ENCODE measurements at regions not wholly inside any gene's neighbourhood (a gene's known extent, or its start where the extent isn't known, plus 50 kb on each side); places are given as distances from the start of the nearest gene placed in this dataset.

DNA sequence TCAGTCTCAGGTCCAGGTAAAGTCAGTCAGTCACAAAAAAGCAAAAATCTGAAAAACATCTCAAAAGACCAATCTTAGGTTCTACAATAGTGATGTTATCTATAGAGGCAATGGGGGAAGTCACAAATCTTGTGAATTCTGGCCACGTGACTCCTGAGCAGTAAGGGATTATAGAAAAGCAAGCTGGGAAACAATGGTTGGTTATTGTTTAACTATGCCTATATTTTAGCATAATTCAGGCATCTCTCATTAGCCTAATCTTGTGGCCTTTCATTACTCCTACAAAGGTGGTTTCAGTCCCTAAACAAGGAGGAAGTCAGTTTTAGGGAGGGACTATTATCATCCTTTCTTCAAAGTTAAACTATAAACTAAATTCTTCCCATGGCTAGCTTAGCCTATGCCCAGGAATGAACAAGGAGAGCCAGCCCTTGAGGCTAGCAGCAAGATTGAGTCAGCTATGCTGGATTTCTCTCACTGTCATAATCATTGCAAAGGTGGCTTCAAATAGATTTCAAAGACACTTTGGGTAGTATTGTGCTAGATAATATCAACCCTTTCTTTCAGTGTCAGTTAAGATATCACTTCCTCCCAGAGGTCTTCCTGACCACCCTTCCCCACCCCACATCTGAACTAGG, 56.4 kb upstream of the ITGA6 start:
- DNase-seq (no peak), ATAC-seq (no peak)
- intact Hi-C loops (cut with DNase I, micrococcal nuclease): no loop called here

DNA sequence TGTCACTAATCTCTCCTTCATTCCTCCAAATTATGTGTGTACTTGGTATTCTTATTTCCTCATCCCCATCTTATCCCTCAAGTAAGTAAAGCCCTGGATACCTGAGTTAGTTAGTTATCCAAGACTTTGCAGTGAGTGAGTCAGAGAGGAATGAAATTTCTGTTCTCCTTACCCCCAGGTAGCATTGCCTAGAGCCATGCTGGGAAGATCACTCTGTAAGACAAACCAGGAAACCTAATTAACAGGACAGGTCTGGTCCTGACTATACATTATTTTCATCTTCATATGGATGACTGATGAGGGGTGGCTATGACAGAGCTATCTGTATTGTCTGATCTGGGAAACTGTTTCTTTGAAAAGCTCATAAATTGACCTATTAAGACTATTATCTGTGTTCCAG, 55.0 kb upstream of the ITGA6 start:
- intact Hi-C loops (cut with DNase I, micrococcal nuclease): no loop called here
- DNase-seq: no peak
- no peak for ATAC-seq

- intact Hi-C loops (cut with DNase I, micrococcal nuclease): no loop called here
- DNase-seq (no peak), ATAC-seq (no peak)
Observed at GRCh38 chr2:172373076-172373475, 54.3 kb upstream of the ITGA6 start.

GRCh38 chr2:172373766-172374165, 53.6 kb upstream of the ITGA6 start:
- no peak for DNase-seq
- ATAC-seq: no peak
- intact Hi-C loops (cut with DNase I, micrococcal nuclease): no loop called here

GRCh38 chr2:172374318-172375240, 52.8 kb upstream of the ITGA6 start:
- intact Hi-C loops (cut with DNase I, micrococcal nuclease): no loop called here
- DNase-seq (no peak), ATAC-seq (peak; percentile 80)

GRCh38 chr2:172375251-172375650, 52.1 kb upstream of the ITGA6 start:
- intact Hi-C loops (cut with DNase I, micrococcal nuclease): no loop called here
- DNase-seq (no peak), ATAC-seq (peak; percentile 80)

- ATAC-seq (no peak), DNase-seq (no peak)
- intact Hi-C loops (cut with DNase I, micrococcal nuclease): no loop called here
Observed at GRCh38 chr2:172376016-172376415, 51.4 kb upstream of the ITGA6 start.

DNA sequence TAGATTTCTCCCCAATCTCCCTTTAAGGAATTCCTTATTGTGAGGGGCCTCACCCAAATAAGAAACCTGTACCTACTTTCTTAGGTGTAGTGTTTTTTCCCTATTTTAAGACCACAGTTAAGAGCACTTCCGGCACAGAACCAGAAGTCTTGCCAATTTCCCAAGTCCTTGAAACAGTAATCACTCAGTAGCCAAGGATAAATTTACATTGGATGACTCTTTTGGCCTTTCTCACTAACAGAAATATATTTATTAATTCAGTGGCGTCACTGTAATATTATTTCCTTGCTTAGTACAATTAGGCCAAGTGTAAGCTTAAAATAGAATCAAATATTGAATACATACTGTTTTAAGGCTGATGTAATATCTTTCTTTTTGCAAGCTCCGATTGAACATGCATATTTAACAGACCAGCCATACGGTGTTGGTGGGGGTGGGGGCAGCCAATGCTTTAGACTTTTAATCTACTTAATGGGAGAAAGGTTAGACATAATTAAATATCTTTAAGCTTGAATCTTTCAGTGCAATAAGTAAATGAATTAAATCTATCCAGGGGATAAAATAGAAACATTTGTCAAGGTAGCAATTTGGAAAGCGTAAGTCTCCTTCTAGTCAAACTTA, 50.8 kb upstream of the ITGA6 start:
- DNase-seq: no peak
- ATAC-seq: no peak
- intact Hi-C loops (cut with DNase I, micrococcal nuclease): no loop called here

DNA sequence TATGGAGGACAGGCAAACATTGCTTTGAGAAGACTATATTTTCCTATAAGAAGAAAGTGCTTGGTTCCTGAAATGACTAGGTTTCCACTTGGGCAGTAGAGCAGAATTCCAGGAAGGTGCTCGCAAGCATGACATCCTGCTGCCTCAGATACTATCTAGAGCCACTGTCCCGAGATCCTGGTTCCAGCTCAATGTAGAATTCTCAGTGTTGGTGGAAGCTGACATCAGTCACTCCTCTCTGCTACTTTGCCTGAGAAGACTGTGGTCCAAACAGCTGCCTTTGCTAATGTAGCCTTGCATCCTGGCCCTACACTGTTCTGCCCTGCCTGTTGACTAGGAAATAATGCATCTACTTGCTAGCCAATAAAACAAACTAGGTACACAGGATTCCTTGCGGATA, 50.0 kb upstream of the ITGA6 start:
- ATAC-seq: no peak
- DNase-seq: no peak
- intact Hi-C loops (cut with DNase I, micrococcal nuclease): no loop called here
